SK-N-SH (cell line): ENCODE measurements at regions not wholly inside any gene's neighbourhood (a gene's known extent, or its start where the extent isn't known, plus 50 kb on each side); places are given as distances from the start of the nearest gene placed in this dataset.

Experiments
- CTCF ChIA-PET: fragments of 300-600, 350-600 bp; formaldehyde crosslinking; extraction: SDS; loops from one replicate; lab custom pipeline; 2021; lab: Yijun Ruan, JAX
- POLR2A ChIA-PET: fragments of 350-600 bp; sonication (Branson Sonifier 250); formaldehyde crosslinking; extraction: SDS; loops from one replicate; lab custom pipeline; 2020; ENCODE audit warnings: antibody characterized with exemption, inconsistent platforms; lab: Yijun Ruan, JAX
- DNase-seq: peaks from one replicate; pipeline ENCODE4 v3.0.0; 2012
- H2AFZ ChIP-seq: fragments of 200-600 bp; sonication (generic); 2 replicates; pipeline ENCODE4 v1.8.1; 2016; ENCODE audit warnings: antibody characterized with exemption, mild to moderate bottlenecking, low read depth
- H3F3A ChIP-seq: fragments of 200-600 bp; sonication (generic); replicated peaks from 2 replicates; pipeline ENCODE3; 2016; ENCODE audit warnings: antibody characterized with exemption, mild to moderate bottlenecking; ENCODE audit not compliant: insufficient read depth
- H3K27ac ChIP-seq, 2 experiments: fragments of 200-500 bp in 1 of 2; fragments of 200-600 bp in 1 of 2; sonication (Bioruptor generic) in 1 of 2; sonication (generic), shearing (Covaris generic) in 1 of 2; 2 replicates each; pipeline versions ENCODE4 v1.5.1 to v1.6.1; 2014 to 2016; ENCODE audit warnings: low read depth in 2 of 2, inconsistent platforms in 1 of 2, low read length in 1 of 2, mild to moderate bottlenecking in 1 of 2, mixed read lengths in 1 of 2
- H3K27me3 ChIP-seq: fragments of 200-600 bp; sonication (generic), shearing (Covaris generic); 2 replicates; pipeline ENCODE4 v1.6.1; 2016; ENCODE audit warnings: mixed run types; ENCODE audit not compliant: insufficient read depth
- H3K36me3 ChIP-seq, 2 experiments: fragments of 200-500 bp in 1 of 2; fragments of 200-600 bp in 1 of 2; sonication (Bioruptor generic) in 1 of 2; sonication (generic) in 1 of 2; replicated peaks in 1 of 2; 2 replicates each; pipeline versions ENCODE3 to v1.5.1; 2014 to 2016; ENCODE audit warnings: low read length in 1 of 2, mild to moderate bottlenecking in 1 of 2; ENCODE audit not compliant: insufficient read depth in 2 of 2, control insufficient read depth in 1 of 2
- H3K4me1 ChIP-seq, 2 experiments: fragments of 200-500 bp in 1 of 2; fragments of 200-600 bp in 1 of 2; sonication (Bioruptor generic) in 1 of 2; sonication (generic), shearing (Covaris generic) in 1 of 2; 2 replicates each; pipeline versions ENCODE4 v1.5.1 to v1.6.1; 2014 to 2016; ENCODE audit warnings: low read depth in 1 of 2, low read length in 1 of 2, mixed run types in 1 of 2; ENCODE audit not compliant: insufficient read depth in 2 of 2, control insufficient read depth in 1 of 2
- H3K4me2 ChIP-seq: fragments of 200-600 bp; sonication (generic), shearing (Covaris generic); 2 replicates; pipeline ENCODE4 v1.6.1; 2017; ENCODE audit warnings: mixed run types
- H3K4me3 ChIP-seq, 2 experiments: fragments of 200-500 bp in 1 of 2; fragments of 200-600 bp in 1 of 2; sonication (Bioruptor generic) in 1 of 2; sonication (generic), shearing (Covaris generic) in 1 of 2; 2 replicates each; pipeline versions ENCODE4 v1.5.1 to v1.8.1; 2014 to 2016; ENCODE audit warnings: low read depth in 2 of 2, inconsistent platforms in 1 of 2, low read length in 1 of 2, mild to moderate bottlenecking in 1 of 2, mixed read lengths in 1 of 2, moderate library complexity in 1 of 2
- H3K79me2 ChIP-seq: fragments of 200-600 bp; sonication (generic); 2 replicates; pipeline ENCODE4 v1.8.1; 2017; ENCODE audit warnings: mild to moderate bottlenecking; ENCODE audit not compliant: insufficient read depth
- H3K9ac ChIP-seq: fragments of 200-600 bp; sonication (generic); 2 replicates; pipeline ENCODE4 v1.6.1; 2017; ENCODE audit warnings: mixed run types
- H3K9me2 ChIP-seq: fragments of 200-600 bp; sonication (generic); 2 replicates; pipeline ENCODE4 v1.6.1; 2017; ENCODE audit warnings: mixed run types
- H3K9me3 ChIP-seq: fragments of 200-600 bp; sonication (generic); 2 replicates; pipeline ENCODE4 v1.6.1; 2017; ENCODE audit warnings: mixed run types, mild to moderate bottlenecking, moderate library complexity
- H4K20me1 ChIP-seq: fragments of 200-600 bp; sonication (generic); 2 replicates; pipeline ENCODE4 v1.6.1; 2017; ENCODE audit warnings: mild to moderate bottlenecking, mixed run types; ENCODE audit not compliant: insufficient read depth
- CHD2 ChIP-seq: fragments of 150-350 bp; IDR thresholded peaks from 2 replicates; pipeline ENCODE4 v1.6.1; 2018; ENCODE audit warnings: low read length; ENCODE audit not compliant: partially characterized antibody
- ELF1 ChIP-seq: IDR thresholded peaks from 2 replicates; pipeline ENCODE4 v1.4.0; 2012
- EP300 ChIP-seq, 2 experiments: IDR thresholded peaks; 2 replicates each; pipeline versions ENCODE4 v1.4.0 to v1.6.1; 2012; ENCODE audit warnings: borderline replicate concordance in 1 of 2, low read depth in 1 of 2, low read length in 1 of 2
- EZH2phosphoT487 ChIP-seq: fragments of 200-600 bp; sonication (generic); IDR thresholded peaks from 2 replicates; pipeline ENCODE4 v1.6.1; 2017; ENCODE audit warnings: low read depth, mixed run types, mild to moderate bottlenecking, antibody characterized with exemption, moderate library complexity, borderline replicate concordance
- FOSL2 ChIP-seq: IDR thresholded peaks from 2 replicates; pipeline ENCODE4 v1.4.0; 2012; ENCODE audit warnings: low read depth, mild to moderate bottlenecking, moderate library complexity, borderline replicate concordance
- GABPA ChIP-seq: IDR thresholded peaks from 2 replicates; pipeline ENCODE4 v1.4.0; 2012; ENCODE audit warnings: low read depth, mild to moderate bottlenecking
- GATA2 ChIP-seq: sonication (generic); formaldehyde crosslinking; IDR thresholded peaks from 2 replicates; pipeline ENCODE4 v1.5.0; 2020; ENCODE audit warnings: mild to moderate bottlenecking, missing genetic modification reagents
- JUND ChIP-seq: IDR thresholded peaks from 2 replicates; pipeline ENCODE4 v1.4.0; 2012
- MEF2A ChIP-seq: IDR thresholded peaks from 2 replicates; pipeline ENCODE4 v1.4.0; 2012; ENCODE audit warnings: low read depth, borderline replicate concordance
- MXI1 ChIP-seq: IDR thresholded peaks from 2 replicates; pipeline ENCODE4 v1.6.1; 2012; ENCODE audit warnings: mild to moderate bottlenecking, low read depth, low read length, improper control_type of control experiment
- NRF1 ChIP-seq: IDR thresholded peaks from 2 replicates; pipeline ENCODE4 v1.6.1; 2012; ENCODE audit warnings: low read depth, mild to moderate bottlenecking, low read length
- POLR2AphosphoS5 ChIP-seq: IDR thresholded peaks from 2 replicates; pipeline ENCODE4 v1.6.1; 2012; ENCODE audit warnings: low read depth, low read length
- RCOR1 ChIP-seq: fragments of 150-350 bp; IDR thresholded peaks from 2 replicates; pipeline ENCODE4 v1.6.1; 2017; ENCODE audit warnings: antibody characterized with exemption, low read length
- RFX5 ChIP-seq: IDR thresholded peaks from 2 replicates; pipeline ENCODE4 v1.6.1; 2012; ENCODE audit warnings: mild to moderate bottlenecking, improper control_type of control experiment, low read length
- RXRA ChIP-seq: IDR thresholded peaks from 2 replicates; pipeline ENCODE4 v1.4.0; 2012; ENCODE audit warnings: low read depth, mild to moderate bottlenecking, borderline replicate concordance
- SIN3A ChIP-seq: IDR thresholded peaks from 2 replicates; pipeline ENCODE4 v1.6.1; 2012; ENCODE audit warnings: low read depth, mild to moderate bottlenecking, low read length, moderate library complexity, borderline replicate concordance
- TCF12 ChIP-seq: IDR thresholded peaks from 2 replicates; pipeline ENCODE4 v1.4.0; 2012
- TEAD4 ChIP-seq: IDR thresholded peaks from 2 replicates; pipeline ENCODE4 v1.4.0; 2012; ENCODE audit warnings: mild to moderate bottlenecking, borderline replicate concordance; ENCODE audit not compliant: insufficient read depth
- YY1 ChIP-seq: IDR thresholded peaks from 2 replicates; pipeline ENCODE4 v1.4.0; 2012; ENCODE audit warnings: low read depth, mild to moderate bottlenecking
- WGBS: methylation state at CpG from one replicate; pipeline ENCODE4 v1.1.6; 2017; ENCODE audit warnings: low lambda C conversion rate; 5-methylcytosine and 5-hydroxymethylcytosine counted together
- TF ChIP-seq, protein P1 (sequence below): IDR thresholded peaks from 2 replicates; pipeline ENCODE4 v1.4.0; 2012; ENCODE audit warnings: low read depth, borderline replicate concordance
- TF ChIP-seq, protein P2 (sequence below): fragments of 150-350 bp; IDR thresholded peaks from 2 replicates; pipeline ENCODE4 v1.6.1; 2016; ENCODE audit warnings: mild to moderate bottlenecking, low read depth, low read length
- TF ChIP-seq, protein P3 (sequence below): IDR thresholded peaks from 2 replicates; pipeline ENCODE4 v1.4.0; 2012; ENCODE audit warnings: low read depth

DNA sequence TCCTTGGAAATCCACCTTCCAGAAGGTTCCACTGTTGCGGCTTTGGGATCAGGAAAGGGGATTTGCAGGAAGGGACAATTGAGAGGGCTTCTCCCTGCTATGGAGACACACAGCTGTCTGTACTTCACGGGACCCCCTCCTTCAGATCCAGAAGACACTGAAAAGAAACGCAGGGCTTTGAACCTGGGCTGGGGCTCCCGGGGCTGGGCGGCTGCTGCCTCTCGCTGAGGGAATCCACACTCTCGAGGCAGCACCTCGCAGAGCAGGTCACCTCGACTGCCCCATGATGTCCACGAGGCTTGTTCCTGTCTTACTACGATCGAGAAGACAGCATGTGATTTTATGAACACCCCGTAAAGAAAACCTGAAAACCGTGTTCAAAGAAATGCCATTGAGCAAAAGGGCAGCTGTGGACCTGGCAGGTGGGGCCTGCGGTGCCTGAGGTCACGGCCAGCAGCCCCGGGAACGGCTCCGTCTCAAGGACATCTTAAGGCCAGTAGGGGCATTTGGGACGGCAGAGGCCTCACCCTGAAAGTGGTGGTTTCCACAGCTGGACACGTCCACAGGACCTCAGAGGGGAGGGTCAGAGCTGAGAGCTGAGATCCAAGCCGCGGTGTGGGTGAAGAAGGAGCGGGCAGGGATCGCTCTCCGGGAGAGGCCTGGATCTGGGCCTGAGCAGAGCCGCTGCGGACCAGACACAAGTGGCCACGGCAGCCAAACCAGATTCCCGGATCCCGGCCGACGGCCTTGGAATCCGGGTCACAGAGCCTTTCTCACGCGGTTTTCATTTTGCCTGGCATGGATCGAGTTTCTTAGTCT, 165.7 kb downstream of the RTP5 start:
- peaks cover 17% of the 10 kb centered on the region for H3K27me3 ChIP-seq
- CTCF ChIA-PET = interaction anchor here (1.0 kb wide), 1 partner anchor 84 kb away, joined by 3 read pairs; no protein-coding TSS in a partner anchor

DNA sequence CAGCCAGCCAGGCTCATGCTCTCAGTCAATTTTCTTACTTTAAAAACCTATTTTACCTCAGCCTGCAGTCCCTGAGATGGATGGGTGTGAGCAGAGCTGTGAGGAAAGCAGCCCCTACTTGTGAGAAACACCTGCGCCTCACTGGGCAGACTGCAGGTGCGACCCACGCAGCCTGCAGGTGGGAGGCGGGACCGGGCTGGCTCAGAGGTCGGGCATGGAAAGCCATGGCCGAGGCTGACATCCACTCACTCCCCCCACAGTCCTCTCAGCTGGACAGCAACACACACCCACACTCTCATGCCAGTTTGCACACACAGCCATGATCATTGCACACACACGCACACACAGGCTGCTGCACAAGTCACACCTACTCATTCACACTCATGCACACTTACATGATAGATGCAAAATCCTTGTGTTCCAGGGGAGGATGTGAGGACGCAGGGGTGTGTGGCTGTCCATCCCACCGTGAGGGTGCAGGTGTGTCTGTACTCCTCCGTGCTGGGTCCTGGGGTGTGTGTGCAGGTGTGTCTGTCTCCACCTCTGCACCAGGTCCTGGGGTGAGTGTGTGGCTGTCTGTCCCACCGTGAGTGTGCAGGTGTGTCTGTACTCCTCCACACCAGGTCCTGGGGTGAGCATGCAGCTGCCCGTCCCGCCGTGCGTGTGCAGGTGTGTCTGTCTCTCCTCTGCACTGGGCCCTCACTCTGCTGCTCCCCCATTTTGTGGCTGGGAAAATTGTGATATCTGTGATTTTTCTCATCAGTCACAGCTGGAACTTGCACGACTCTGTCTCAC, 166.5 kb downstream of the RTP5 start:
- Histone ChIP-seq H3K4me1 (no peaks in the 10 kb centered on the region), H4K20me1 (no peaks in the 10 kb centered on the region), H3K4me2 (no peak overlapping the region), H2AFZ (no peak overlapping the region), H3K4me3 (no peak overlapping the region), H3F3A (no peaks in the 10 kb centered on the region), H3K79me2 (no peaks in the 10 kb centered on the region), H3K27me3 (peaks cover 13% of the 10 kb centered on the region), H3K27ac (no peak overlapping the region), H3K36me3 (no peaks in the 10 kb centered on the region), H3K9me2 (no peaks in the 10 kb centered on the region), H3K9me3 (no peaks in the 10 kb centered on the region), H3K9ac (no peak overlapping the region)
- no peak for DNase-seq
- ChIA-PET CTCF (interaction anchor here (1.0 kb wide), 1 partner anchor 85 kb away, joined by 3 read pairs; no protein-coding TSS in a partner anchor), POLR2A (no interaction called here)
- TF ChIP-seq ELF1 (no peak), EP300 (IDR thresholded peaks at IDR 0.05; ENCODE audit: borderline replicate concordance in 1 of 2, low read depth in 1 of 2, low read length in 1 of 2) (no peak), GABPA (no peak), YY1 (no peak), EZH2phosphoT487 (no peak), GATA2 (no peak), JUND (no peak), MEF2A (no peak)
- TF ChIP-seq, protein P1, sequence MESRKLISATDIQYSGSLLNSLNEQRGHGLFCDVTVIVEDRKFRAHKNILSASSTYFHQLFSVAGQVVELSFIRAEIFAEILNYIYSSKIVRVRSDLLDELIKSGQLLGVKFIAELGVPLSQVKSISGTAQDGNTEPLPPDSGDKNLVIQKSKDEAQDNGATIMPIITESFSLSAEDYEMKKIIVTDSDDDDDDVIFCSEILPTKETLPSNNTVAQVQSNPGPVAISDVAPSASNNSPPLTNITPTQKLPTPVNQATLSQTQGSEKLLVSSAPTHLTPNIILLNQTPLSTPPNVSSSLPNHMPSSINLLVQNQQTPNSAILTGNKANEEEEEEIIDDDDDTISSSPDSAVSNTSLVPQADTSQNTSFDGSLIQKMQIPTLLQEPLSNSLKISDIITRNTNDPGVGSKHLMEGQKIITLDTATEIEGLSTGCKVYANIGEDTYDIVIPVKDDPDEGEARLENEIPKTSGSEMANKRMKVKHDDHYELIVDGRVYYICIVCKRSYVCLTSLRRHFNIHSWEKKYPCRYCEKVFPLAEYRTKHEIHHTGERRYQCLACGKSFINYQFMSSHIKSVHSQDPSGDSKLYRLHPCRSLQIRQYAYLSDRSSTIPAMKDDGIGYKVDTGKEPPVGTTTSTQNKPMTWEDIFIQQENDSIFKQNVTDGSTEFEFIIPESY = no peak
- 48% methylated on average over 4 of the region's 17 CpGs for WGBS

More for the DNA sequence above, 165.7 kb downstream of the RTP5 start:
- no peak overlapping the region for H3K4me3 ChIP-seq
- no peaks in the 10 kb centered on the region for H3K9me2 ChIP-seq
- H3K36me3 ChIP-seq = no peaks in the 10 kb centered on the region
- POLR2A ChIA-PET = no interaction called here
- no peaks in the 10 kb centered on the region for H3F3A ChIP-seq
- no peaks in the 10 kb centered on the region for H4K20me1 ChIP-seq
- no peak for DNase-seq
- no peaks in the 10 kb centered on the region for H3K4me1 ChIP-seq
- H2AFZ ChIP-seq = no peak overlapping the region
- no peak overlapping the region for H3K27ac ChIP-seq
- TF ChIP-seq, protein P2, sequence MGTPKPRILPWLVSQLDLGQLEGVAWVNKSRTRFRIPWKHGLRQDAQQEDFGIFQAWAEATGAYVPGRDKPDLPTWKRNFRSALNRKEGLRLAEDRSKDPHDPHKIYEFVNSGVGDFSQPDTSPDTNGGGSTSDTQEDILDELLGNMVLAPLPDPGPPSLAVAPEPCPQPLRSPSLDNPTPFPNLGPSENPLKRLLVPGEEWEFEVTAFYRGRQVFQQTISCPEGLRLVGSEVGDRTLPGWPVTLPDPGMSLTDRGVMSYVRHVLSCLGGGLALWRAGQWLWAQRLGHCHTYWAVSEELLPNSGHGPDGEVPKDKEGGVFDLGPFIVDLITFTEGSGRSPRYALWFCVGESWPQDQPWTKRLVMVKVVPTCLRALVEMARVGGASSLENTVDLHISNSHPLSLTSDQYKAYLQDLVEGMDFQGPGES = no peak
- no peak for TF ChIP-seq FOSL2
- TF ChIP-seq GABPA = no peak
- no peak for TF ChIP-seq RXRA
- TF ChIP-seq JUND = no peak
- no peak for TF ChIP-seq RCOR1
- TF ChIP-seq TCF12 = no peak
- no peak for TF ChIP-seq MXI1
- no peak for TF ChIP-seq SIN3A
- no peak for TF ChIP-seq CHD2
- no peak for TF ChIP-seq YY1
- TF ChIP-seq, protein P3, sequence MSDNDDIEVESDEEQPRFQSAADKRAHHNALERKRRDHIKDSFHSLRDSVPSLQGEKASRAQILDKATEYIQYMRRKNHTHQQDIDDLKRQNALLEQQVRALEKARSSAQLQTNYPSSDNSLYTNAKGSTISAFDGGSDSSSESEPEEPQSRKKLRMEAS = no peak
- no peak for TF ChIP-seq RFX5
- TF ChIP-seq POLR2AphosphoS5 = no peak
- TF ChIP-seq ELF1 = no peak
- no peak for TF ChIP-seq TEAD4
- TF ChIP-seq NRF1 = no peak
- H3K4me2 ChIP-seq = no peak overlapping the region
- no peaks in the 10 kb centered on the region for H3K79me2 ChIP-seq
- no peak overlapping the region for H3K9ac ChIP-seq
- 68% methylated on average over 31 of the region's 37 CpGs for WGBS
- no peaks in the 10 kb centered on the region for H3K9me3 ChIP-seq
